ENCODE measurements at regions not wholly inside any gene's neighbourhood (a gene's known extent, or its start where the extent isn't known, plus 50 kb on each side); places are given as distances from the start of the nearest gene placed in this dataset.

DNA sequence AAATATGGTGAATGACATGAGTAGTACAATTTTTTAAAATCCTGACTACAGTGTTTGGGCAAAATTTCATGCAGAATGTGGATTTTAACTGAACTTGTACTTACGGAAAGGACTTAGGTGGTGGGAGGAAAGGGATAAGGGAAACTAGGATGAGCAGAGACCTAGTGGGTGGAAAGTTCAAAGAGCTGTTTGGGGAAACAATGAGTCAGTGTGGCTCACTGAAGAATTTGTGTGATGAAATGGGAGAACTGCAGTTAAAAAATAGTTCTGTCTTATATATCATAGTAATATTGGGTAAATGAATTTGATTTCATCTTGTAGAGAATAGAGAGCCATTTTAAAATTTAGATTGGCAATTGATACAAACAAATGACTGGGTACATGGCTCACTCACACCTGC is 220.1 kb upstream of the CTAGE1 start:
- no peaks in the 10 kb centered on the region for H3K9me3 ChIP-seq (replicated peaks in 1 of 3)
- intact Hi-C loops (cut with DNase I) = no loop called here
- no peaks in the 10 kb centered on the region for H3K27me3 ChIP-seq
- peaks cover 3 to 25% of the 10 kb centered on the region in 2 donors for H3K4me1 ChIP-seq (replicated peaks in 1 of 2)
- no peaks in the 10 kb centered on the region for H3K36me3 ChIP-seq (replicated peaks in 1 of 2)
- no peak overlapping the region for H3K4me3 ChIP-seq
- WGBS, 4 donors = 81 to 86% (median 83%) methylated on average over 1 of the region's 1 CpG
- no peak for TF ChIP-seq CTCF (IDR thresholded peaks at IDR 0.05)
- TF ChIP-seq POLR2A (IDR thresholded peaks at IDR 0.05) = no peak
- peak in 2 of 7 donors; percentile 24 to 37 for DNase-seq
- peak overlapping the region in 1 of 5 donors; percentile 24 for H3K27ac ChIP-seq

DNA sequence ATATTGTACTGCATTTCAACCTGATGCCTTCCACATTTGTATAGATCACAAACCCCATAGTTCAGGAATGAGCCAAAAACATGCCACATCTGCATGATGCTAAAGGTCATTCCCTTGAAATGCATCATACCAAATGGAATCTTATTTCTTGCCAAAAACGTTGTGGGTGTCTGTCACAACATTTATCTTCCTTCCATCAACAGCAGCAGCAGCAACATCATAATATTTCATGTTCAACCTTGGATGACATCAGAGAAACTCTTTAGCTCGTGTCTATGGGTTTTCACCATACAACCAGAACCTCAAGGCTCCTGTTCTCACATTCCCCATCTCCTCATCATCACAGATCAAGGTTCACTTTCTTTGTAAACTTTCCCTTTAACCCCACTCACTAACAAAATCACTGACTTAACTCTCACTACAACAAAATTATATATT is 221.3 kb upstream of the CTAGE1 start:
- Histone ChIP-seq H3K27ac (no peak overlapping the region), H3K27me3 (no peaks in the 10 kb centered on the region), H3K4me3 (no peak overlapping the region), H3K9me3 (replicated peaks in 1 of 3) (peaks cover 0 to 3% (median 0%) of the 10 kb centered on the region in 3 donors), H3K4me1 (replicated peaks in 1 of 2) (peaks cover 3 to 25% of the 10 kb centered on the region in 2 donors), H3K36me3 (replicated peaks in 1 of 2) (no peaks in the 10 kb centered on the region)
- TF ChIP-seq POLR2A (IDR thresholded peaks at IDR 0.05) (no peak), CTCF (IDR thresholded peaks at IDR 0.05) (no peak)
- intact Hi-C loops (cut with DNase I) = no loop called here
- 16 to 27% (median 21%) methylated on average over 2 of the region's 2 CpGs for WGBS, 4 donors
- DNase-seq = peak in 1 of 7 donors; percentile 14

DNA sequence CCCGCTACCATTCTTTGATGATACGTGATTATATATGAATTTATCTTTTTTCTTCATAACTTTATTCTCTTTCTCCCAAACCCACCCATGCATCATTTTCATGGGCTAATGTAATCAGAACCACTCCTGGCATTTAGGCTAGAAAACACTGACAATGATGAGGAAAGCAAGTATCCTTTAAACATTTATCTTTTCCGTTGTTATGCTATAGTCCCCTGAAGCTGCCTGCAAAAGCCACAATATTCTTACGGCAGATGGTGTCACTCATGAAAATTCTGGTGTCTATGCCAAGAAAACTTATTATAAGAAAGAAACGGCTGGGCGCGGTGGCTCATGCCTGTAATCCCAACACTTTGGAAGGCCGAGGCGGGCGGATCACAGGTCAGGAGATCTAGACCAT is 221.8 kb upstream of the CTAGE1 start:
- H3K9me3 ChIP-seq (replicated peaks in 1 of 3) = peaks cover 0 to 4% (median 0%) of the 10 kb centered on the region in 3 donors
- DNase-seq = no peak
- H3K27me3 ChIP-seq = no peaks in the 10 kb centered on the region
- H3K4me3 ChIP-seq = no peak overlapping the region
- whole genome bisulfite sequencing, 4 donors = 77 to 89% (median 85%) methylated on average over 9 to 10 of the region's 10 CpGs
- intact Hi-C loops (cut with DNase I) = no loop called here
- H3K27ac ChIP-seq = no peak overlapping the region
- no peaks in the 10 kb centered on the region for H3K36me3 ChIP-seq (replicated peaks in 1 of 2)
- H3K4me1 ChIP-seq (replicated peaks in 1 of 2) = peaks cover 3 to 25% of the 10 kb centered on the region in 2 donors
- no peak for TF ChIP-seq POLR2A (IDR thresholded peaks at IDR 0.05)
- no peak for TF ChIP-seq CTCF (IDR thresholded peaks at IDR 0.05)

DNA sequence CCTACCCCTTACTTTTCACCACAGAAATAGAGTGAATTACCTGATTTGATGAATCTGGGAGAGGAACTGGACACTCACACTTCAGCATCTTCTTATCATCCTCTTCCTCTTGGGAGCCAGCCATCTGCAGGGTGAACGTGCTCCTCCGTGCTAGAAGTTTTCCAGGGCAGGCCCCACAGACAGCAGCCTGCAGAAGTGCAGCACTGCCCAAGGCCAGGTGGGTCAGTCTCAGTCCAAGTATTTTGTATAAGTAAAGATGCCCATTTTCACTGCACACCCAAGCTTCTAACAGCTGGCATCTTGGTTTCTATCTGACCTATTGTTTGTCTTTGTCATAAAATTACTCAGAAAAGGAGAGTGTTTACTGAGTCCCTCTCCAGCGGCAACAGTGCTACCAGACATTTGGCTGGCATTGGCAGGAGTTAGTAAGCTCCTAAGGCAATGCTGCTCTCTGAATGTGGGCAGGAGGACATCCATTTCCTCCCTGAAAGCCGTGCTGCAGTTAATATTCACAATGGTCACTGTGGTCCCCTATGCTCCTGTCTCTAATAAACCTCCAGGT is 222.6 kb upstream of the CTAGE1 start:
- Histone ChIP-seq H3K27ac (peak overlapping the region in 1 of 5 donors; percentile 45), H3K4me3 (no peak overlapping the region), H3K36me3 (replicated peaks in 1 of 2) (no peaks in the 10 kb centered on the region), H3K4me1 (replicated peaks in 1 of 2) (peaks cover 3 to 25% of the 10 kb centered on the region in 2 donors), H3K9me3 (replicated peaks in 1 of 3) (peaks cover 0 to 4% (median 0%) of the 10 kb centered on the region in 3 donors), H3K27me3 (no peaks in the 10 kb centered on the region)
- intact Hi-C loops (cut with DNase I) = no loop called here
- TF ChIP-seq CTCF (IDR thresholded peaks at IDR 0.05) = no peak
- TF ChIP-seq POLR2A (IDR thresholded peaks at IDR 0.05) = no peak
- DNase-seq = peak in 4 of 7 donors; percentile 21 to 37 (median 30)
- WGBS, 4 donors = 44 to 49% (median 48%) methylated on average over 4 of the region's 4 CpGs

Data from adrenal gland (tissue), 9 donors.